ENCODE measurements at regions not wholly inside any gene's neighbourhood (a gene's known extent, or its start where the extent isn't known, plus 50 kb on each side); places are given as distances from the start of the nearest gene placed in this dataset.

- intact Hi-C loops (cut with micrococcal nuclease; ENCODE audit: unreplicated experiment): no loop called here
Measured at GRCh38 chr4:126691797-126692196, 941.0 kb upstream of the INTU start.

GRCh38 chr4:126697748-126698147 is 935.0 kb upstream of the INTU start:
- no peak overlapping the region for H3K4me2 ChIP-seq (ENCODE audit: control insufficient read depth, insufficient read depth)
- FAIRE-seq: no peak
- no peaks in the 10 kb centered on the region for H4K20me1 ChIP-seq (ENCODE audit: control insufficient read depth, insufficient read depth)
- TF ChIP-seq CHD1 (IDR thresholded peaks at IDR 0.05; ENCODE audit: low read depth, low read length) (no peak), SPI1 (IDR thresholded peaks at IDR 0.05; ENCODE audit: borderline replicate concordance, insufficient read depth, low read depth, low read length) (no peak)
- H3K9me3 ChIP-seq (replicated peaks; ENCODE audit: control insufficient read depth, insufficient read depth, low read length): no peaks in the 10 kb centered on the region
- H3K27ac ChIP-seq (ENCODE audit: control insufficient read depth, insufficient read depth): no peak overlapping the region
- no peaks in the 10 kb centered on the region for H3K36me3 ChIP-seq (ENCODE audit: control insufficient read depth in 2 of 2, insufficient read depth in 2 of 2, low read length in 1 of 2)
- H2AFZ ChIP-seq (ENCODE audit: control insufficient read depth, low read depth, low read length): no peak overlapping the region
- no peak overlapping the region for H3K4me3 ChIP-seq
- in situ Hi-C loops (cut with MboI) (no loop called here), intact Hi-C loops (cut with micrococcal nuclease; ENCODE audit: unreplicated experiment) (no loop called here)
- H3K9ac ChIP-seq (ENCODE audit: control insufficient read depth, insufficient read depth, low read length): no peak overlapping the region
- no peak for DNase-seq (ENCODE audit: low read depth, low spot score)
- ChIA-PET SMC1A (ENCODE audit: uncharacterized antibody, unreplicated experiment) (no interaction called here), POLR2A (no interaction called here), RAD21 (ENCODE audit: unreplicated experiment) (no interaction called here), CTCF (no interaction called here)
- BruUV-seq (replicated peaks): no TSS peak
- no peak for ATAC-seq
- 15% methylated on average over 1 of the region's 1 CpG for WGBS (ENCODE audit: insufficient coverage, insufficient replicate concordance, low lambda C conversion rate, missing lambda C conversion rate)
- no peaks in the 10 kb centered on the region for H3K27me3 ChIP-seq (replicated peaks in 1 of 2; ENCODE audit: control insufficient read depth in 2 of 2, insufficient read depth in 2 of 2, low read length in 1 of 2)
- H3K79me2 ChIP-seq (ENCODE audit: control insufficient read depth, insufficient read depth, low read length): no peaks in the 10 kb centered on the region
- H3K4me1 ChIP-seq (ENCODE audit: control insufficient read depth, insufficient read depth, low read length): no peaks in the 10 kb centered on the region

More at GRCh38 chr4:126691797-126692196, 941.0 kb upstream of the INTU start:
- BruUV-seq (replicated peaks): no TSS peak
- H3K4me3 ChIP-seq: no peak overlapping the region
- H3K79me2 ChIP-seq (ENCODE audit: control insufficient read depth, insufficient read depth, low read length): no peaks in the 10 kb centered on the region
- H2AFZ ChIP-seq (ENCODE audit: control insufficient read depth, low read depth, low read length): no peak overlapping the region
- H3K27me3 ChIP-seq (replicated peaks in 1 of 2; ENCODE audit: control insufficient read depth in 2 of 2, insufficient read depth in 2 of 2, low read length in 1 of 2): no peaks in the 10 kb centered on the region
- H3K4me1 ChIP-seq (ENCODE audit: control insufficient read depth, insufficient read depth, low read length): no peaks in the 10 kb centered on the region
- no peak for DNase-seq (ENCODE audit: low read depth, low spot score)
- CTCF ChIA-PET: no interaction called here
- H4K20me1 ChIP-seq (ENCODE audit: control insufficient read depth, insufficient read depth): no peaks in the 10 kb centered on the region
- no peak for TF ChIP-seq MTA3 (IDR thresholded peaks at IDR 0.05; ENCODE audit: borderline replicate concordance, low read length)
- in situ Hi-C loops (cut with MboI): no loop called here
- H3K9me3 ChIP-seq (replicated peaks; ENCODE audit: control insufficient read depth, insufficient read depth, low read length): no peaks in the 10 kb centered on the region
- no peak overlapping the region for H3K27ac ChIP-seq (ENCODE audit: control insufficient read depth, insufficient read depth)
- POLR2A ChIA-PET: no interaction called here
- RAD21 ChIA-PET (ENCODE audit: unreplicated experiment): no interaction called here
- no peak overlapping the region for H3K9ac ChIP-seq (ENCODE audit: control insufficient read depth, insufficient read depth, low read length)
- SMC1A ChIA-PET (ENCODE audit: uncharacterized antibody, unreplicated experiment): no interaction called here
- FAIRE-seq: no peak
- H3K4me2 ChIP-seq (ENCODE audit: control insufficient read depth, insufficient read depth): no peak overlapping the region
- ATAC-seq: no peak
- WGBS (ENCODE audit: insufficient coverage, insufficient replicate concordance, low lambda C conversion rate, missing lambda C conversion rate): 0% methylated on average over 1 of the region's 1 CpG
- no peaks in the 10 kb centered on the region for H3K36me3 ChIP-seq (ENCODE audit: control insufficient read depth in 2 of 2, insufficient read depth in 2 of 2, low read length in 1 of 2)
